GM10248 (cell line): ENCODE measurements at regions not wholly inside any gene's neighbourhood (a gene's known extent, or its start where the extent isn't known, plus 50 kb on each side); places are given as distances from the start of the nearest gene placed in this dataset.

Experiments used
- CTCF ChIA-PET: fragments of 300-600 bp; sonication (Branson Sonifier 250); formaldehyde crosslinking; extraction: SDS; loops from one replicate; lab custom pipeline; 2021; ENCODE audit warnings: antibody characterized with exemption; lab: Yijun Ruan, JAX
- POLR2A ChIA-PET: fragments of 350-650 bp; sonication (Branson Sonifier 250); formaldehyde crosslinking; extraction: SDS; loops from one replicate; lab custom pipeline; 2020; ENCODE audit warnings: antibody characterized with exemption; lab: Yijun Ruan, JAX
- DNase-seq: peaks from one replicate; pipeline ENCODE4 v3.0.0; 2012; ENCODE audit errors: extremely low spot score
- CTCF ChIP-seq: IDR thresholded peaks from 2 replicates; pipeline ENCODE4 v1.5.1; 2012; ENCODE audit warnings: mild to moderate bottlenecking, low read depth; ENCODE audit errors: extremely low read depth, missing control alignments, control extremely low read depth

GRCh38 chr11:110972106-110972505 is 259.9 kb upstream of the ARHGAP20 start:
- CTCF ChIA-PET = interaction anchor here (1.2 kb wide), 1 partner anchor 11 kb away, joined by 3 read pairs; no protein-coding TSS in a partner anchor
- POLR2A ChIA-PET = no interaction called here
- no peak for TF ChIP-seq CTCF
- no peak for DNase-seq

GRCh38 chr11:110971140-110971539 is 258.9 kb upstream of the ARHGAP20 start:
- ChIA-PET CTCF (interaction anchor here (1.1 to 1.2 kb wide), 3 partner anchors 12 to 21 kb away, joined by 3 to 4 read pairs (median 3); no protein-coding TSS in a partner anchor), POLR2A (no interaction called here)
- no peak for DNase-seq
- TF ChIP-seq CTCF = no peak

- ChIA-PET POLR2A (no interaction called here), CTCF (interaction anchor here (1.2 kb wide), 1 partner anchor 19 kb away, joined by 3 read pairs; no protein-coding TSS in a partner anchor)
- no peak for TF ChIP-seq CTCF
- no peak for DNase-seq
Observed at GRCh38 chr11:110968348-110969062, 256.3 kb upstream of the ARHGAP20 start.

- CTCF ChIA-PET = interaction anchor here (1.5 kb wide), 1 partner anchor 13 kb away, joined by 3 read pairs; no protein-coding TSS in a partner anchor
- POLR2A ChIA-PET = no interaction called here
- TF ChIP-seq CTCF = no peak
- no peak for DNase-seq
Observed at GRCh38 chr11:110966131-110966530, 253.9 kb upstream of the ARHGAP20 start.

- CTCF ChIA-PET = interaction anchor here (0.7 kb wide), 1 partner anchor 11 kb away, joined by 3 read pairs; no protein-coding TSS in a partner anchor
- POLR2A ChIA-PET = no interaction called here
- DNase-seq = no peak
- no peak for TF ChIP-seq CTCF
Observed at GRCh38 chr11:110962921-110963320, 250.7 kb upstream of the ARHGAP20 start.

- CTCF ChIA-PET = interaction anchor here (1.4 kb wide), 1 partner anchor 9 kb away, joined by 5 read pairs; no protein-coding TSS in a partner anchor
- no peak for DNase-seq
- TF ChIP-seq CTCF = no peak
- POLR2A ChIA-PET = no interaction called here
Observed at GRCh38 chr11:110960167-110960566, 247.9 kb upstream of the ARHGAP20 start.
